ENCODE measurements at regions not wholly inside any gene's neighbourhood (a gene's known extent, or its start where the extent isn't known, plus 50 kb on each side); places are given as distances from the start of the nearest gene placed in this dataset.

- TF ChIP-seq BCLAF1 (IDR thresholded peaks at IDR 0.05; ENCODE audit: borderline replicate concordance in 1 of 2, control insufficient read depth in 1 of 2, low read depth in 2 of 2, low read length in 1 of 2) (no peak), ZNF274 (IDR thresholded peaks at IDR 0.05; ENCODE audit: borderline replicate concordance, low read depth, low read length) (no peak), HNRNPLL (IDR thresholded peaks at IDR 0.05; ENCODE audit: low read depth, low read length, poor library complexity, severe bottlenecking) (no peak), TBP (optimal IDR thresholded peaks at IDR 0.05; ENCODE audit: low read depth, low read length) (no peak), EZH2 (IDR thresholded peaks at IDR 0.05; ENCODE audit: borderline replicate concordance, low read depth, low read length) (no peak)
- TF ChIP-seq, protein P1, sequence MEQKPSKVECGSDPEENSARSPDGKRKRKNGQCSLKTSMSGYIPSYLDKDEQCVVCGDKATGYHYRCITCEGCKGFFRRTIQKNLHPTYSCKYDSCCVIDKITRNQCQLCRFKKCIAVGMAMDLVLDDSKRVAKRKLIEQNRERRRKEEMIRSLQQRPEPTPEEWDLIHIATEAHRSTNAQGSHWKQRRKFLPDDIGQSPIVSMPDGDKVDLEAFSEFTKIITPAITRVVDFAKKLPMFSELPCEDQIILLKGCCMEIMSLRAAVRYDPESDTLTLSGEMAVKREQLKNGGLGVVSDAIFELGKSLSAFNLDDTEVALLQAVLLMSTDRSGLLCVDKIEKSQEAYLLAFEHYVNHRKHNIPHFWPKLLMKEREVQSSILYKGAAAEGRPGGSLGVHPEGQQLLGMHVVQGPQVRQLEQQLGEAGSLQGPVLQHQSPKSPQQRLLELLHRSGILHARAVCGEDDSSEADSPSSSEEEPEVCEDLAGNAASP (IDR thresholded peaks at IDR 0.05): no peak
These were observed 246.0 kb upstream of the HHIP start (continued) for GRCh38 chr4:144399927-144400326.

GRCh38 chr4:144402176-144402575, 243.8 kb upstream of the HHIP start:
- TF ChIP-seq PURB (CRISPR knock-in tag; IDR thresholded peaks at IDR 0.05; ENCODE audit: low read depth): no peak
- no peak for TF ChIP-seq TBP (optimal IDR thresholded peaks at IDR 0.05; ENCODE audit: low read depth, low read length)
- no peak for TF ChIP-seq SMARCC2 (IDR thresholded peaks at IDR 0.05; ENCODE audit: low read depth)
- no peak for TF ChIP-seq PPARD (CRISPR knock-in tag; IDR thresholded peaks at IDR 0.05)
- no peak for TF ChIP-seq HMGN3 (IDR thresholded peaks at IDR 0.05; ENCODE audit: borderline replicate concordance, extremely low read depth, insufficient read length, low read depth, low read length)
- TF ChIP-seq RBM34 (IDR thresholded peaks at IDR 0.05; ENCODE audit: borderline replicate concordance, insufficient read depth, low read length): no peak
- TF ChIP-seq MYNN (IDR thresholded peaks at IDR 0.05): no peak
- TF ChIP-seq MYNN (CRISPR knock-in tag; IDR thresholded peaks at IDR 0.05): no peak
- TF ChIP-seq E2F6 (IDR thresholded peaks at IDR 0.05; ENCODE audit: borderline replicate concordance in 1 of 2, extremely low read depth in 1 of 2, insufficient read depth in 1 of 2, insufficient read length in 1 of 2, low read depth in 1 of 2, low read length in 1 of 2, poor library complexity in 1 of 2, severe bottlenecking in 1 of 2): no peak
- no peak for TF ChIP-seq NFRKB (IDR thresholded peaks at IDR 0.05; ENCODE audit: low read depth)
- no peak for TF ChIP-seq EHMT2 (IDR thresholded peaks at IDR 0.05)

More at GRCh38 chr4:144402176-144402575, 243.8 kb upstream of the HHIP start:
- DNase-seq (ENCODE audit: extremely low read depth in 1 of 4, low spot score in 3 of 4) (no peak), FAIRE-seq (no peak), ATAC-seq (no peak)
- H4K20me1 ChIP-seq (replicated peaks; ENCODE audit: control insufficient read depth, insufficient read depth, low read length): no peaks in the 10 kb centered on the region
- no peak overlapping the region for H3K27ac ChIP-seq (ENCODE audit: extremely low read depth, low read depth, low read length)
- in situ Hi-C loops (cut with MboI) (no loop called here), intact Hi-C loops (cut with micrococcal nuclease) (no loop called here)
- ChIA-PET CTCF (ENCODE audit: low intra/inter-chr PET ratio) (no interaction called here), POLR2A (no interaction called here)
- no peaks in the 10 kb centered on the region for H3K79me2 ChIP-seq (ENCODE audit: control insufficient read depth, insufficient read depth, low read length)
- H3K27me3 ChIP-seq (ENCODE audit: control insufficient read depth in 2 of 2, insufficient read depth in 2 of 2, low read length in 2 of 2): no peaks in the 10 kb centered on the region
- no peaks in the 10 kb centered on the region for H3K4me1 ChIP-seq (replicated peaks in 1 of 2; ENCODE audit: control insufficient read depth in 2 of 2, insufficient read depth in 2 of 2, low read length in 2 of 2)
- H3K9me1 ChIP-seq (ENCODE audit: control insufficient read depth, insufficient read depth, low read length): no peaks in the 10 kb centered on the region
- no peak overlapping the region for H2AFZ ChIP-seq (ENCODE audit: low read depth, low read length)
- WGBS (ENCODE audit: insufficient coverage, low coverage, missing lambda C conversion rate): 0% methylated on average over 2 of the region's 2 CpGs
- no peaks in the 10 kb centered on the region for H3K36me3 ChIP-seq (ENCODE audit: control insufficient read depth, insufficient read depth, low read length)
- H3K4me3 ChIP-seq: no peak overlapping the region
- no peak overlapping the region for H3K9ac ChIP-seq (ENCODE audit: insufficient read depth in 1 of 2, low read depth in 2 of 2, low read length in 2 of 2)
- no peaks in the 10 kb centered on the region for H3K9me3 ChIP-seq (replicated peaks; ENCODE audit: control insufficient read depth, insufficient read depth, low read depth, low read length)
- H3K4me2 ChIP-seq (ENCODE audit: insufficient read depth, low read length): no peak overlapping the region
- no TSS peak for BruUV-seq (replicated peaks)
